GM19351 (cell line): ENCODE measurements at regions not wholly inside any gene's neighbourhood (a gene's known extent, or its start where the extent isn't known, plus 50 kb on each side); places are given as distances from the start of the nearest gene placed in this dataset.
"Not testable (repeated sequence)": the region's sequence is repeated elsewhere in the genome, so short reads cannot be mapped to it uniquely, and the experiment has no call there.

Experiments
- ATAC-seq: cut with Tn5 transposase; IDR thresholded peaks from one replicate; pipeline ENCODE4 v1.9.1; 2021; ENCODE audit warnings: mild to moderate bottlenecking, moderate library complexity; ENCODE audit not compliant: unreplicated experiment

DNA sequence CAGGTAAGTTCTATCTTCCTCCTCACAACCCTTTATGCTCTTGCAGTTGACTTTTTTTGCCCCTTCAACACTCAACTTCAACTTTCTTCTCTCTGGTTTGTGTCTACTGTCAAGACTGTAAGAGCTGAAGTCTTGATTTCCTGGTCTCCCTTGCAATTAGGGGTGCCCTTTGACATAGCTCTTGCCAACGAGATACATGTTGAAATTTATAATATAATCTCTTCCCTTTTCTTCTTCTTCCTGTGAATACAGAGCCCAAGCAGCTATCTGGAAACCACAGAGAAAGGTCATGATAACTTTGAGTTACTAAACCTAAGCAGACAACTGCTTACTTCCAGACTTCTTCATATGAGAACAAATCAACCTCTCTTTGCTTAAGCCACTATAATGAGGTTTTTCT lies 163.5 kb downstream of the MC4R start:
- no peak for ATAC-seq

- no peak for ATAC-seq
Measured at GRCh38 chr18:60202708-60203107, 169.9 kb downstream of the MC4R start.

DNA sequence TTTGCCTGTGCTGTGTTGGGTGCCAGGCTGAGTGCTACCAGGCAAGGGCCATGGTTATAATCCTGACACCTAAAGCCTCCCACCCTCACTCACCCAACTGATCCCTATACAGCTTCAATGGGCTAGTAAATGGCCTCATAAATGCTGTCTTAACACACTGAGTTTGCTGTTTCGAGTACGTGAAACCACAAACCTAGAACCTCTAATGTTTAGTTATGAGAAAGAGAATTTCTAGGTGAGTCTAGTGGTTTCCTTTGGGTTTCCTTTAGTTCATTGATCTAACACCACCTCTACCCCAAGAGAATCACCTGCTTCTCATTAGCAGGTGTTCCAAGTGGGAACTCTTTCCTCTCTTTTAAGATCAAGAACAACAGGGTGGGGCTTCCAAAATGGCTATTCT lies 172.0 kb downstream of the MC4R start:
- ATAC-seq = no peak

DNA sequence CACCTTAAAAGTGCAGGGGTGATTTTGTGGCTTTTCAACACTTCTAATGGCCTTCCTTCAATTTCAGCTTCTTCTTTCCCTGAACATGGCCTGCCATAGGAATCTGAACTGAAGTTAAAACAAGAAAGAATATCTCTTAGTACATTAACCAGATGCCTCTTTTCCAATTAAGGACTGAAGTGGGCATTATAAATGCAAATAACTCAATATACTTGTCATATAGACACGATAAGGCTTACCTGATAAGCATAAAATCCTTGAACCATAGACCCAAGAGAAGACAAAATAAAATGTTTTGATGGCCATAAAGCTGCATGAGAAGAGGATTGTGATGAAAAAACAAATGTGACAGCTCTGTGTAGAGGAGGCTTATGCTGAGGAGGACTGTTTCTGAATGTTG lies 173.1 kb downstream of the MC4R start:
- ATAC-seq = no peak

- ATAC-seq = no peak
Measured at GRCh38 chr18:60197671-60198462, 174.7 kb downstream of the MC4R start.

- ATAC-seq = no peak
Measured at GRCh38 chr18:60196836-60197606, 175.6 kb downstream of the MC4R start.

DNA sequence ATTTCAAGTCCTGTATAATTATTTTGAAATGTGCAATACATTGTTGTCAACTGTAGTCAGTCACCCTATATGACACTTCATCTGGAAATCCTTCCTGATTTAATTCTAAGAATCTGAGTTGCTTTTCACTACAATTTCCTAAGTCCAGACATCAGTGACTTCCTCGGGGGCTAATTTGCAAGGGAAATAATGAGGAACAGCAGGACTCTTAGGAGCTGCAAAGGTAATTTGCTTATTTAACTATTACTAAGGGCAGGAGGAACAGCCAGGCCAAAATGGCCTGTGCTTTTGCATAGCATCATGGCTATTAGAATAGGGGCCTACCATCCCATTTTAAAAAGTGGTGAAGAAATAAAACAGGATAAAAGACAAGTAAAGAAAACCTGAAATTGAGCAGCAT lies 178.8 kb downstream of the MC4R start:
- no peak for ATAC-seq

DNA sequence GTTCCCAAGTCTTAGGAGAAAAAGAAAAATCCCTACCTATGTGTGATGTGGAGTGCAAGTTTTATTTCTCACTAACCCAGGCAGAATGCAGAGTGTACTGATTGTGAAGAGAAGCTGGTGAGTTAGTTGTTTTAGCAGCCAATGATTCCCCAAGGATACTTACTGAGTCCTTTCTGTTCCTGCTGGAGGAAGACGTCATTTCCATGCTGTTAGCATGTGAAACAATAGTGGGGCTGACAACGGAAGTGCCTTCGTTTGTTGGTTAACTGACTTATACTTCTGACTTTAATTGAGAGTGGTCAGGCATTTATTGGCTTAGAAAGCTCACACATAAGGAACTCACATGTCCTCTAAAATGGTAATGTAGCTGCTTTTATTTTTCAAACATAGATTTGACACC lies 180.6 kb downstream of the MC4R start:
- ATAC-seq = no peak

- no peak for ATAC-seq
Measured at GRCh38 chr18:60189856-60190255, 182.7 kb downstream of the MC4R start.

DNA sequence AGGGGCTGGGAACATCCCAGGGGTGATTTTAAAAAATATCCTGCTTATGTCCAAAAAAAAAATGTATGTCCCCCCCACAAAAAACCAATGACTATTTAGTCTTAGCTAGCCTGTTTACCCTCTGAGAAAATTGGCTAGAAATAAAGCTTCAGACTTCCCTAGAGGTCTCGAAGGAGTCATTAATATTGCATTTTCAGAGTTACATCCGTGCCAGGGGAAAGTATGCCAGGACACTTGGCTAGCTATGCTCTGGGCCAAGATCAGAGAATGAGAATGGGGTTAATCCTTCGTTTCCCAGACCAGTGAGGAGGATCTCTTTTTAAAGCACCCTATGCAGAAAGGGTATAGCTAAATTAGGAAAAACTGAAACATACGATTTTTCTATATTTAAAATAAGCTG lies 183.6 kb downstream of the MC4R start:
- ATAC-seq = no peak

GRCh38 chr18:60182223-60182622 lies 190.4 kb downstream of the MC4R start:
- ATAC-seq = no peak

GRCh38 chr18:60180671-60181070 lies 191.9 kb downstream of the MC4R start:
- ATAC-seq = no peak

- not testable (repeated sequence) for ATAC-seq
Measured at GRCh38 chr18:60178224-60178623, 194.4 kb downstream of the MC4R start.

DNA sequence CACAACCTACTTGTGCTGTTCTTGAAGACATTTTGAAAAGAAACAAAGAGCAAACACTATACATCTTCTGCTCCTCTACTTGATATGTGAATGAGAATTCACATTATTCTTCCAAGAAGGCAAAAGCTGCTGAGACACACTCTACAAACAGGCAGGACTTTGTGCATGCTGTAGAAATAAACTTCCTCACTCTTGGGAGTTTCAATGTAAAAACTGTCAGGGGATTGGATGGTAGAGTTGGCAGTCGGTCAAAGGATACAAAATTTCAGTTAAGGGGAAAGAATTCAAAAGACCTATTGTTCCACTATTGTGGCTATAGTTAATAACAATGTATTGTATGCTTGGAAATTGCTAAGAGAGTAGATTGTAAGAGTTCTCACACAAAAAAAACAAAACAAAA lies 196.3 kb downstream of the MC4R start:
- no peak for ATAC-seq

DNA sequence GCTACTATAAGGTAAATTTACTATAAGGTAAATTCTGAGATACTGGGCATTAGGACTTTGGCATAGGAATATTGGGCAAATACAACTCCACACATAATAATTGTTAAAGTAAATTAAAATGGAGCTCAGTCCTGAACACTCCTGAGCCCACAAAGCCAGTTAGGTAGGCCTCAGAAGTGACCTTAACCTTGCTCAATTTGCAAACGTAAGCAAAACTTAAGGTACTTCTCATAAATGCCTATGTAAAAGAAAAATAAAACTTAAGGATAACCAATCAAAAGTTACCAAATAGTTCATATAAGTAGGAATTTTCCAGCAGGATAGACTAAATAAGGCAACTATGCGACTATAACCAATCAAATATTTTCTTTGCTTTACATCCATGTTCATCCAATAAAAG lies 197.7 kb downstream of the MC4R start:
- ATAC-seq = no peak

- ATAC-seq = no peak
Measured at GRCh38 chr18:60172030-60172429, 200.5 kb downstream of the MC4R start.

- ATAC-seq = no peak
Measured at GRCh38 chr18:60163622-60164021, 209.0 kb downstream of the MC4R start.

DNA sequence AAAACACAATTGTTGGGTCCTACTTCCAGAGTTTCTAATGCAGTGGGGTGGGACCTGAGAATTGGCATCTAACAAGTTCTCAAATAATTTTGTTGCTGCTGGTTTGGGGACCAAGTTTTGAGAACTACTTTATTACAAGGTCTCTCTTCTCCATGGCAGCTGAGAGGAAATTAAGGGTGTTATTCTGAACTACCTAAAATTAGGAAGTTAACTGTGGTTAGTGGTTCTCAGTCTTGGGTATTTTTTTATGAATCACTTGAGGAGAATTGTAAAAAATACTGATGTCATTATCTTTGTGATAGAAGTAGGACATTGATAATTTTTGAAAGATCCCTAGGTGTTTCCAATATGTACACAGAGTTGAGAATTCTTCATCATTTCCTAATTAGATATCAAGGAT lies 210.2 kb downstream of the MC4R start:
- peak; percentile 51 for ATAC-seq

DNA sequence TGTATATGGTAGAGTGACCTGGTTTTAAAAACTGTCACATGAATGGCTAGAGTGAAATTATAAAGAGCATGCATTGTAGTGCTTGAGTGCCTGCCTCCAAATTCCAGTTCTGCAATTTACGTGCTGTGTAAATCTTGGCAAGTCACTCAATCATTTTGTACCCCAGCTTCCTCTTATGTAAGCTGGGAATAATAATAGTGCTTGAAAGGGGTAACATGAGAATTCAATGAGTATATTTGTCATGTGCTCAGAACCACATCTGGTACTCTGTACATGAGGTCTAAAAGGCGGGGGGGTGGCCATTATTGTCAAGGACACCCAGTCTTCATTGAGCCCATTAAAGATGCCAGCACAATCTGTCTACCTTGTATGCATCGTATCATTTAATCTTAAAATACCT lies 214.8 kb downstream of the MC4R start:
- no peak for ATAC-seq

DNA sequence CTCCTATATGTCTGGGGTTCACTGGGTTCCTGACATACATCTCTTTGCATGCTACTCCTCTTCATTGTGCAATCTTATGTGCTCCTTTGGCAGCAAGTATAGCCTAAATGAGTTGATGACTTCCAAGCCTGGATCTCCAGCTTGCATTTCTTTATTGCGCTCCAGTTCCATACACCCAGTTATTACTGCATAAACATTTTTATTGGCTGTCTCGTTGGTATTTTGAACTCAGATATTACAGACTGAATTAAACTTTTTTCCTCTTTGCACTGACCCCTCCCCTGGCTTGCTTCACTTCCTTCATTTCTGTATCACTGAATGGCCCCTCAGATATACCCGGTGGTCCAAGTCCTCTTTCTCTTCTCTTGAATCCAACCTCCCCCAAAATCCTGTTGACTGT lies 219.2 kb downstream of the MC4R start:
- no peak for ATAC-seq

DNA sequence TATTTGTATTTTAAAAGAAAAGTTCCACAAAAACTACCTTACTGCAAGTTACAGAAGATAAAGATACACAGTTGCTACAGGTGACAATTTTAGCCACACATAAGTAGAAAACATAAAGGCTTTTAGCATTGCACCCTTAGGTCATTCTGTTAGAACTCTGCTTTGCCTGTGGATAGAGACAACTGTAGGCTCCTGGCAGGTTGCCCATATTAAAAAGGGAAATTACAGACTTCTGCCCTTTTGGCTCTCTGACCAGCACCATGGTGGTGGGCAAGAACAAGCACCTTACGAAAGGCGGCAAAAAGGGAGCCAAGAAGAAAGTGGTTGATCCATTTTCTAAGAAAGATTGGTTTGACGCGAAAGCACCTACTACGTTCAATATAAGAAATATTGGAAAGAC lies 223.3 kb downstream of the MC4R start:
- ATAC-seq = no peak

- no peak for ATAC-seq
Measured at GRCh38 chr18:60147323-60147722, 225.3 kb downstream of the MC4R start.
